ENCODE measurements at regions not wholly inside any gene's neighbourhood (a gene's known extent, or its start where the extent isn't known, plus 50 kb on each side); places are given as distances from the start of the nearest gene placed in this dataset.

DNA sequence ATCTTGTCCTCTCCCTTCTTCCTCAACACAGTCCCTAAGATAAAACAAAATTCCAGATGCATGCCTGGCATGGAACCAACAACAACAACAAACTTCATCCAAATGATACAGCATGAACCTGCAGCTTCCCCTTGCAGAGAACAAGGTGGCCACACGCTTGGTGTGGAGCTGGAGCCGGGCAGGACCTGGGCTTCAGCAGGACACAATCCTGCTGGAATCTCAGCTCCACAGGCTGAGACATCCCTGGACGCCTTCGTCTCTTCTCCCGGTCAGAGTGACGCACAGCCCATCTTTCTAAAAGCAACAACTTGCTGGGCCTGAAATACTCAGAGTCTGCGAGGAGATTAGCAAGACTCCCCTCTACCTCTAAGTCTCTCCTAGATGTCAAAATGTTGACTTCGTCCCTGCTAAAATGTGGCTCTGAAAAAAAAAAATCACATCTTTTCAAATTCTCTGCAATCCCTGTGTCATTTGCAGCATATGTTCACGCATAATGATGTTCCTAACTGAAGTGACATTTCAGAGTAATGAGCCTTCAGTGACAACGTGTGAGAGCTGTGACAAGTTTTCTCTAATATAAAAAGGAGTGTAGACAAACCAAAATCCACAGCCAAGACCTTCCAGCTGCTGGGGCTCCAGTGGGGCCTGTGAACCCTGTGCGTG, 1232.3 kb downstream of the TBC1D22A start:
- no peak for DNase-seq (ENCODE audit: low read depth)

DNA sequence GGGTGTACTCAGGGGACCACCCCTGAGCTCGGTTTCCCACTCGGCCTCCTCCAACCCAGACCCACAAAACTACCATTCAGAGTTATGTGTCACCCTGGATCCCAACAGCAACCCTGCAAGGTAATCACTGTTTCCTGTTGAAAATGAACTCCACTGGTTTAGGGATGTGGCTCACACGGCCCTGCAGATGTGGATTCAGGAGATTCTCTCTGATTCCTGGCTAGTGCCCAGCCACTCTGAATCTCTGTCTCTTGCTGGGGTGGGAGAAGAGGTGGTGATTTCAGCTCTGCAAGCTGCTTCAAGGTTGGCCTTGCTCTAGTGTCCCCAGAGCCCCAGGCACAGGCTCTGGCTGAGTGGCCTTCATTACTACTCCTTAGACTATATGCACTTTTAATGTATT, 1231.6 kb downstream of the TBC1D22A start:
- DNase-seq (ENCODE audit: low read depth): no peak

DNA sequence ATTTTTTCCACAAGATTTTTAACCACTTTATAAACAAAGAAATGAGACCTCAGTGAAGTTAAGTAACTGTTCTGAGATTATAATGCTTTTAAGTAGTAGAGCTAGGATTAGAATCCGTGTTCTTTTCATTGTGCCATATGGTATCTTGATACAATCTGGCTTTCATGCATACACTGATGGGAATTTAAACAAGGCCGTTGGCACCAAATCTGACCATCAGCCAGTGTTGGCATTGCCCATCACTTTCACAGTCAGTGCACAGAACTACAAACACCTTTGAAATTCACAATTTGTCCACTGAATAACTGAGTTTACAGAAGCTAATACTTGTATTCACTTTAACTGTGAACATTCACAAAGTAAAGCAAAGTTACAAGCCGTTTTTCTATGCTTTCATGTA, 1228.0 kb downstream of the TBC1D22A start:
- no peak for DNase-seq (ENCODE audit: low read depth)

DNA sequence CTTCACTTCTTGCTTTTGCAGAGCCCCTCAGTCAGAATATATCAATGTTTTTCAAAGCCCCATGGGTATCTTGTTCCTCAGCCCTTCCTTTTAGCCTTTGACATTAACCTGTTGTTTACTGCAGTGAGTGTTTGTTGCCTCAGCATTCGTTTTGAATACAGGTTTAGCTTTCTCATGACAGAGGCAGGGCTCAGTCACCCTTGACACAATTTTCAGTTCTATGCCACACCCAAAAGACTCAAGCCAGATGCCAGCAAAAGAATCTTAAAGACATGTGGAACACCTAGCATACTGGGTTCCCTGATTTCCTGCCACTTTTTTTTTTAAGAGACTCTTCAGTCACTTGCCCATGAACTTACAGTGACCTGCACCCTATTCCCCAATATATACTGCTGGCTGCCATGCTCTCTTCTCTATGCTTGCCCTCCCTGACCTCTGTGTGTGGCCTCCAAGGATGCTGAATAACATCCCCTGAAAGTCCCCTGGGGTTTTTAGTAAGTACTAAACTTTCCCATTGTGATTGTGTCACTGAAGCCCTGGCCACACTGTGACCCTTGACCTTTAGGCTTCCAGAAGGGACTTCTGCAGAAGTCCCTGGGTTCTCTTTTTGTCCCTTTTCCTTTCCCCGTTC, 1225.5 kb downstream of the TBC1D22A start:
- no peak for DNase-seq (ENCODE audit: low read depth)

DNA sequence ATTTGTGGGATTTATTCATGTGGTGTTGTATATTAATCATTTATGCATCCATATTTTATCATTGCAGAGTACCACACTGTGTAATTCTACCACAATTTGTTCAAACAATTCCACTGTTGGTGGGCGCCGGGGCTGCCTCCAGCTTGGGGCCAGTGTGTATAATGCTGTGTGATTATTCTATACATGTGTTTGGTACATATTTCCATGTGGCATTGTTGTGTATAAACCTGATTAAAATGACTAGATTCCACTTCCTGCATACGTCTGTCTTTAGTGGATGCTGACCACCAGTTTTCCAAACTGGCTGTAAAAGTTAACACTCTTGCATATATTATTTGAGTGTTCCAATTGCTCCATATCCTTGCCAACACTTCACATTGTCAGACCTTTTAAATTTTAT, 1213.8 kb downstream of the TBC1D22A start:
- DNase-seq (ENCODE audit: low read depth): no peak

DNA sequence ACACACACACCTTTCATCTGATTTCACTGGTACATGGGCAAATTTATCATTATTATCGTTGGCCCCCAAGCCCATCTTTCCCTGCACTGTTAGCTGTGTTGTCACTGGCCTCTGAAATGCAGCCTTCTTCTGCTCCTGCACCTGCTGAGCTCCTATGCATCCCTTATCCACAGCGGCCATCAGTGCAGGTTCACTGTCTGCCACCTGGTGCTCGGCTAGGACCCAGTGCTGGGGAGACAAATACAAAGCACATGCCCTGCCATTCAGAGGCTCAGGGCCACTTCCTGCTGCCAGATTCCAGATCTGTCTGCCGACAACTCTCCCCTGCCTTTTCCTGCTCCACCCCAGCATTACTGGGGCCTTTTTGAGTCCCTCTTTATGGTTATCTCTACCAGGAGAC, 1205.4 kb downstream of the TBC1D22A start:
- DNase-seq (ENCODE audit: low read depth): no peak

DNA sequence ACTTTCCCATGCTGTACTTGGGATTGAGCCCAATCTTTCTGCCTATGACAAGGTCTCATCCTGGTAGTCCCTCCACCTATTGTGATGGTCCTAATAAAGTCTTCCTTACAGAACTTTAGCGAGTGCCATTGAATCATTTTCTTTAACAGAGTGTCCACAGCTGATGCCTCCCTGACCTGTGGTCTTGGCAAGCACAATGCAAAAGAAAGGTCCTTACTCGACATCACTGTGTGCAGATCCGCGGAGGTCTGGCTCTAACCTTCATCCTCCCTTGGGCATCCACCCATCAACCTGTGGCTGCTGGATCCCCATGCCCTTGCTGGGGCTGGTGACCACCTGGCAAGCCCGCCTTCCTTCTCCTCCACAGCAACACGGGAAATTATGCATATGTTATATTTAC, 1203.9 kb downstream of the TBC1D22A start:
- no peak for DNase-seq (ENCODE audit: low read depth)

DNA sequence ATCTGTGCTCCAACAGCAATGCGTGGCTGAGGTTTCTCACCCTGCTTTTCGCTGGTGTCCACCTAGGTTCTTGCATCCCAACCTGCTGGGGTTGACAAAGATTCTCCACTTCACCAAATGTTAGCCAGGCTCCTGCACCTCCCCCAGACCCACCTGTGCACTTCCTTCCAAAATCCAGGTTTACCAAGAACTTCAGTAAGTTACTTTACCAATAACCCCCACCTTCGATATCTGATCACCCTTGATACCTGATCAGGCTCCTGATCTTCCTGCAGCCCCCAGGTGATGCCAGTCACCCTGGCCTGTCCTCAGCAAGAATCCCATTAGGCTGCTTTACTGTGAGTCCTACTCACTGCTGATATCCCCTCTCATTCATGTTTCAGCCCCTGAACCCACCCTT, 1203.4 kb downstream of the TBC1D22A start:
- DNase-seq (ENCODE audit: low read depth): no peak

DNA sequence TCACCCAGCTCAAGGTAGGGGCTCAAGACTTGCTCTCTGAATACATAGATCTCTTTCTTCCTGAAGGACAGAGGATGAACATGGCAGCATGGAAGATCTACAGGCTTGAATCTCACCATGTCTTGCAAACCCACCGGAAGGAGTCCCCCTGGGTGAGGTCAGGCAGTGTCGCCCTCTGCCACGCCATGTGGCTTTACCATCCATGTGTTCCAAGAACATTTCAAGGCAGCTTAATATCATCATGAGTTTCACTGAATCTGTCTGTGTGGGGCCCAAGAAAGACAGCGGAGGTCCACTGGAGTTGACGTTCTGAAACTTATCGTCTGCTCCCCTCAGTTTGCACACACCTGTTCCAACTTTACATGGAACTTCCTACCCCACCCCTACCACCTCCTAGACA, 1202.6 kb downstream of the TBC1D22A start:
- no peak for DNase-seq (ENCODE audit: low read depth)

DNA sequence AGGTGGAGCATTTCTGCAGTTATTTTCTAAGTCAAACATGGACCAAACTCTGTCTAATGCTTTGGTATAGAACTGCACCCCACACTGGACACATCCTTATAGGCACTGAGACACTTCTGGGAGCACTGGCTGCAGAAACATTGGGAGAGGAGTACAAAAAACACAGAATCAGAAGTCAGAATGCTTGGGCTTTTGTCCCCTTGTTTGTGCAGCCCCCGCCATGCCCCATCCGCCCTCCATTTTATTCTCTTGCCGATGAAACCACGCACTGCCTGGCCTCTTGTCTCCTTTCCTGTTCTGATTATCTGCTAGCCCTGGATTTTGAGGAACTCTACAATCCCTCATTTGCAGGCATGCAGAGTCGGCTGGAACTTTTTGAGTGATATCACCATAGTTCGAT, 1201.2 kb downstream of the TBC1D22A start:
- no peak for DNase-seq (ENCODE audit: low read depth)

DNA sequence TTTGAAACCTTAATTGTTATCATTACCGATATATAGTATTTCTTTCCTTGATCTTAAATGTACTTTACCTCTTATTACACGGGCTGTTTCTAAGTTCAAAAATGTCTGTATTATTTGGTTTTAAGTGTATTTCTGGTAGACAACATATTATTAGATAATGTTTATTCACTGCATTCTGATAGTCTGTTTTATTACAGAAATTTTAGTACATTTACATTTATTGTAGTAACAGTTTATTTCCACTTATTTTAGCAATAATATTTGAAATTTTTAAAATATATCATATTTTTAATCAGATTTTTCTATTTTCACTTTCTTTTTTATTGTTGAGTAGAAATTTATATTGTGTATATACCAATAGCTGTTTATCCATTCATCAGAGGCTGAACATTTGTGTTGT, 1195.2 kb downstream of the TBC1D22A start:
- DNase-seq (ENCODE audit: low read depth): no peak

DNA sequence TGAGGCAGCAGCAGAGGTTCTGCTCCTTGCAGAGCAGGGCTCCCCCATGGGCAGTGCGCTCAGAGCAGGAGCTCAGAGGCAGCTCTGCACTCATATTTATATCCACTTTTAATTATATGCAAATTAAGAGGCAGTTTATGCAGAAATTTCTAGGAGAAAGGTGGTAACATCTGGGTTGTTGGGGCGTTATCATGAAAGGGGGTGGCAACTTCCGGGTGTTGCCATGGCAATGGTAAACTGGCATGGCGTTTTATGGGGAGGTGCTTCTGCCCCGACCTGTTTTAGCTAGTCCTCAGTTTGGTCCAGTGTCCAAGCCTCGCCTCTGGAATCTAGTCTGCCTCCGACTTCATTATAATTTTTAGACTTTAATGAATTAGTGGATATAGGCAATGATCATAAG, 1191.7 kb downstream of the TBC1D22A start:
- DNase-seq (ENCODE audit: low read depth): no peak

DNA sequence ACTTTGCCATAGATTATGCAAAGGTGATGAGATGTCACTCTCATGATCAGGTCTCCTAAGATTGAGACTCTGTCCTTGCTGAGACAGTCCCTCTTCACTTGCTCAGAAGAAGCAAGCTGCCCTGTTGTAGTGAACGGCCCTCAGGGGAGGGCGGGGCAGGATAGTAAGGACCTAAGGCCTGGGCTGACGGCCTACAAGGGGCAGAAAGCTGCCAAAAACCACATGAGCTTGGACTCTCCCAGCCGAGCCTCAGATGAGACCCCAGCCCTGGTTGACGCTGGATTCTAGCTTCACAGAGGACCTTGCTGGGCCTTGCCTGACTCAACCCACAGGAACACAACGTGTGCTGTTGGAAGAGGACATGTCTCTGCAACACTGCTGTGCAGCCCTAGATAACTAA, 1182.5 kb downstream of the TBC1D22A start:
- DNase-seq (ENCODE audit: low read depth): no peak

DNA sequence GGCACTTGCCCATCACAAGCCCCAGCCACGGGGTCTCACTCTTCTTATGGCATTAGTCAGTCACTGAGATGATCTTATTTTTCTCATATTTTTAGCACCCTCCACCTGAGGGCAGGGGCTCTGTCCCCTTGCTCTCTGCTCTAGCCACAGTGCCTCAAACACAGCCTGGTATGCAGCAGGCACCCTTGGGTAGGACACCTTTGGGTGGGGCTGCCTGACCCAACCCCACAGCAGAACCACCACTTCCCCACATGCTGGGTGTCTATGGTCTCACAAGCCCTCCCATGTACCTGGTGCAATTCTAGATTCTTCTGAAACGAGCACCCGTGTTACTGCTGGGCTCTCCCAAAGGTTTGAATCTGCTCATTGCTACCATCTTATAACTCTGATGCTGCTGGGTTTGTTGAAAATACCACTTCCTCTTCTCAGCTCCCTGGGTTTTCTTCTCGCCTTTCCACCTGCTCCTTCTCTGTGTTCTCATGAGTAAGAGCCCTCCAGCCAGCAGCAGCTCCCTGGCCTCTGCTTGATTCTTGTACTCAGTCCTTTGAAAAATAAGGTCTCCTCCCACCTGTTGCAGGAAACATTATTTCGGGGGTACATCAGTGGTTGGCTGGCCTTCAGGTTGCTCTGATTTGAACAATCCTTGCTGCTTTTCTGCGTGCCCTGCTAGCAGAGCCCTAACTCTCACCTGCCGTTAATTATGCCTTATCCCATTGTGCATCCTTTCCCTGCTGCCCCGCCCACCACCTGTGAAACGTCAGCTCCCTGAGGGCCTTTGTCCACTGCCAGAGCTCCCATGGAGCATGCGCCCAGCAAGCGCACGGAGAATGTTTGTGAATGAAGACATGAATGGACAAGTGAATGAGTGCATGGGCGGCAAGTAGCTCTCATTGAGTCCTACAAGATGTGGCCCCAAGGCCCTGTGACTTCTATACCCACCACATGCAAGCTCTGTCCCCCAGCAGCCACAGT, 1181.6 kb downstream of the TBC1D22A start:
- no peak for DNase-seq (ENCODE audit: low read depth)

DNA sequence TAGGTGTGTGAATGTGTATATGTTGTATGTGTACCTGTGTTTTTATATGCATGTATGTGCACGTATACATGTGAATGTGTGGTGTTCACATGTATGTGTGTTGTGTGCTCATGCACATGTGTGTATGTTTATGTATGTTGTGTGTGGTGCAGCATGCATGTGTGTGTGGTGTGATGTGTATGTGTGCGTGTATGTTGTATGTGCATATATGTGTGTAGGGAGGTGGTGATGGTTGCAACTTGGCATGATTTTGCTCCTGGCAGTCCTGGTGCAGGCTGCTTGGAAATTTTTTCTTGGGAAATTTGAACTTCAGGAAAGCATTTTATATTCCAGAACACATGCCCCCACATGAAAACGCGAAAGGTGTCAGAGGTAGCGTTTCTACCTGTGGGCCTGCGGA, 1177.8 kb downstream of the TBC1D22A start:
- no peak for DNase-seq (ENCODE audit: low read depth)

DNA sequence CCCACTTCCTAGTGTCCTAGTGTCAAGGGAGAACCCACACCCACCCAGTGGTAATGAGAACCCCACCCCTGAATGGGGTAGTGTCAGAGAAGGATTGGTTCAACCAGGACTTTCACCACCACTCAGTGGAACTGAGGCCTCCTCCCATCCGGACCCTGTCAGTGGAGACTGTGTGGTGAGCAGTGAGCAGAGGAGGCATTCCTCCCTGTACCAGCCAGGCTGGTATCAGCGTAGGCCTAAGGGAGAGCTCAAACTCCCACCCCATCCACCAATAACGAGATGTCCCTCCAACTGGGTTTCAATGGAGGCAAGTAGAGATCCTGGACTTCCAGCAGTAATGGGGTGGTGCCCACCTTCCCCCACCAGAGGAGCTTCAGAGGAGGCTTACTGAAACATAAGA, 1171.4 kb downstream of the TBC1D22A start:
- no peak for DNase-seq (ENCODE audit: low read depth)

DNA sequence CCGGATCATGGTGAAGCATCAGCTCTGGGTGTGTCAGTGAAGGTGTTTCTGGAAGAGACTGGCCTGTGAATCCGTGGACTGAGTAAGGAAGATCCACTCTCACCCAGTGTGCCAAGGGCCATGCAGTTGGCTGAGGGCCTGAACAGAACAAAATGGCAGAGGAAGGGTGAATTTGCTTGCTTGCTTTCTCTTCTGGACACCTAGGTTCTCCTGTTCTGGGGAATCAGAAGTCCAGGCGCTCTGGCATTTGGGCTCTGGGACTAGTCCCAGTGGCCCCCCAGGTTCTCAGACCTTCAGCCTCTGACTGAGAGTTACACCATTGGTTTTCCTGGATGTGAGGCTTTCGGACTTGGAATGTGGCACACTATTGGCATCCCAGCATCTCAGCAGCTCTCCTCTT, 1170.8 kb downstream of the TBC1D22A start:
- DNase-seq (ENCODE audit: low read depth): no peak

DNA sequence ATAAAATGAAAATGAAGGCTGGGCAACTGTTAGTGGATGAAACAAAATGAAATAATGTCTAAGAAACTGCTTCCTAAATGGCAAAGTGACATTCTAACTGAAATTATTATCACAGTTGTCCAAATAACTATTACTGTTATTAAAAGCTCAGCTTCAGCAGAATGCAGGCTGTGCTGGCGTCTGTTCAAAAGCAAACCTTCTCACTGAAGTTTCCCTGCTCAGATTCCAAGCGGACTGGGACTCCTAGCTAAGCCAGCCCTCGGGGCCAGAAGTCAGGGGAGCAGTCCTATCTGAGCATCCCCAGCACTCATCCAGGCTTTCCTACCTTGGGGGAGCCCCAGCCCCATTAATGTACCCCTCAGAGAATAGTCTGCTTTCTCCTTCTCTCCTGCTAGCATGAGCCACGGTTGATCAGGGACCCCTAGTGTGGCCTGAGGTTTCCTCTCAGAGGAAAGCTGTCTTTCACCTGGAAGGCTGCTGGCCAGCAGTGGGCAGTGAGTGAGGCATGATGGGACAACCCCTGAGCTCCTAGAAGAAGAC, 1167.3 kb downstream of the TBC1D22A start:
- DNase-seq (ENCODE audit: low read depth): no peak

DNA sequence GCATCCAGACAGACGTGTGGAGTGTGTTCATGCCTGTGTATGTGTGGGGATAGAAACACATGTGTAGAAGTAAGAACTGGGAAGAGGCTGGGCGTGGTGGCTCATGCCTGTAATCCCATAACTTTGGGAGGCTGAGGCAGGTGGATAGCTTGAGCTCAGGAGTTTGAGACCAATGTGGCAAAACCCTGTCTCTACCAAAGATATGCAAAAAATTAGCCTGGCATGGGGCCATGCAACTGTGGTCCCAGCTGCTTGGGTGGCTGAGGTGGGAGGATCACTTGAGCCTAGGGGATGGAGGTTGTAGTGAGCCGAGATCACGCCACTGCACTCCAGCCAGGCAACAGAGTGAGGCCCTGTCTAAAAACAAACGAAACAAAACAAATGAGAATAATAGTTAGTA, 1166.6 kb downstream of the TBC1D22A start:
- DNase-seq (ENCODE audit: low read depth): no peak

DNA sequence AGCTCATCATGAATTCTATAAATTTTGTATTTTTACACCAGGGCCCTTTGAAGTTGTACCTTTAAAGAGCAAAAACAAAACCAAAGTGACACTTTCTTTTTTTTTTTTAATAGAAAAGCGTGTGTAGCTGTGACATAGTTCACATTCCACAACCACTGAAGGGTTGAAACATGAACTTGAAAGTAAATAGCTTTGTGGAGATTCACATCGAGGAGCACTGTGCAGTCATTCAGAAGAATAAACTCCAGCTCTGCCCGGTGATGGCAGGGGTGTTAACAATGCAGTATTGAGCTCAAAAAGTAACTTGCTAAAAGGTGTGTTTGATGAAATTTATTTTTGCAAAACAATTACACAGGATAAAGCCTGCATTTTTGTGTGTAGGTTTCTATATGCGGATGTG, 1166.2 kb downstream of the TBC1D22A start:
- DNase-seq (ENCODE audit: low read depth): no peak

DNA sequence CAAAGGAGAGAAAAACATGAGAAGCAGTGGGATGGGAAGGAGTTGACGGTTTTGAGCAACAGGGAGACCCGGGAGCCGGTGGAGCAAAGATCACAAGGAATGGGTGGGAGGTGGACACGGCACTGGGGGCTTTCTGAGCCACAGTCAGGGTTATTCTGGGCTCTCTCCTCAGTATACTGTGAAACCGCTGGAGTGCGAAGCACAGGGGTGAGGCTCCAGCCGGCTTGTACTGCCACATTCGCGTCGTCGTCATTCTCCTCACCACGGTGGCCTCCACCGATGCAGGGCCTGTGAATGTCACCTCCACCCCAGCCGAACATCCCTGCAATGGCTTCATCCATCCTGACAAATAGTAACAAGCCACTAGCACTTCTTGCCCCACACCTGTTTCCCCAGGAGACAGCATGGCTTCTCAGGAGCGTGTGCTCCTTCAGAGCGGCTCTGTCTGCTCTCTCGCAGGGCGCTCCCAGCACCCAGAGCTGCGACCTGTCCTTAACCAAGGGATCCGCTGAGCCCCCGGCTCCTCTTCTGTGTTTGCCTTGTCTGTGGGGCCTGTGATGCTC, 1165.3 kb downstream of the TBC1D22A start:
- no peak for DNase-seq (ENCODE audit: low read depth)

DNA sequence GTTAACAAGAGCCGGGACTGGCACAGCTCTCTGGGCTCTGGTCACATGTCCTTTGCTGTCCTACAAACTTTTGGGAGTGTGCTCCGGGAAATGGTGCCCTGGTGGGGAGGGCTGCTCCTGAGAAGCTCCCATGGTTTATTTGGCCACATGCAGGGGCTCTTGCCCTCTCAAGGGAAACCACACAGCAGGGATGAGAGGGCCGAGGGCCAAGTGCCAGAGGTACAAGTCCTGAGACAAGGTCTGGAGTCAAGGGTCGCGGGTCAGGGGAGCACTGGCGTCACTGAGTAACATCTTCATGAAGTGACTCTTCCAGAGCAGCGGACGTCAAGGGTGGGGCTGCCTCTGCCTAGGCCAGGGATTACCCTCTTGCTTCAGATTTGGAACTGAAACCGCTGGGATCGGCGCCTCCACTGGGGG, 1160.6 kb downstream of the TBC1D22A start:
- DNase-seq (ENCODE audit: low read depth): no peak

Measured in HS-5 (cell line).